Effector memory CD8-positive, alpha-beta T cell (primary cell): ENCODE measurements at regions not wholly inside any gene's neighbourhood (a gene's known extent, or its start where the extent isn't known, plus 50 kb on each side); places are given as distances from the start of the nearest gene placed in this dataset.

Experiments used
- ATAC-seq: fragments of 150-1000 bp; cut with Tn5 transposase; replicated peaks from 2 replicates; pipeline ENCODE4 v1.10.0; 2021; ENCODE audit warnings: mild to moderate bottlenecking, moderate library complexity
- DNase-seq, 3 experiments: peaks; one replicate each; pipeline ENCODE4 v3.0.0; 2021
- H3K27ac Mint-ChIP-seq, 2 donors: one replicate each; pipeline ENCODE4 v1.8.0; 2022; ENCODE audit warnings: mild to moderate bottlenecking in 2 of 2, mixed read lengths in 2 of 2, moderate library complexity in 2 of 2
- H3K27me3 Mint-ChIP-seq, 2 donors: one replicate each; pipeline ENCODE4 v1.8.0; 2022; ENCODE audit warnings: mixed read lengths in 2 of 2
- H3K36me3 Mint-ChIP-seq: one replicate; pipeline ENCODE4 v1.8.0; 2022; ENCODE audit warnings: mild to moderate bottlenecking, moderate library complexity, mixed read lengths; ENCODE audit not compliant: insufficient read depth
- H3K4me1 Mint-ChIP-seq, 2 donors: one replicate each; pipeline ENCODE4 v1.8.0; 2022; ENCODE audit warnings: low read depth in 2 of 2, mixed read lengths in 2 of 2
- H3K4me3 Mint-ChIP-seq, 2 donors: one replicate each; pipeline ENCODE4 v1.8.0; 2022; ENCODE audit warnings: mild to moderate bottlenecking in 2 of 2, mixed read lengths in 2 of 2, moderate library complexity in 2 of 2
- H3K9me3 Mint-ChIP-seq, 2 donors: one replicate each; pipeline ENCODE4 v1.8.0; 2022; ENCODE audit warnings: mixed read lengths in 2 of 2

DNA sequence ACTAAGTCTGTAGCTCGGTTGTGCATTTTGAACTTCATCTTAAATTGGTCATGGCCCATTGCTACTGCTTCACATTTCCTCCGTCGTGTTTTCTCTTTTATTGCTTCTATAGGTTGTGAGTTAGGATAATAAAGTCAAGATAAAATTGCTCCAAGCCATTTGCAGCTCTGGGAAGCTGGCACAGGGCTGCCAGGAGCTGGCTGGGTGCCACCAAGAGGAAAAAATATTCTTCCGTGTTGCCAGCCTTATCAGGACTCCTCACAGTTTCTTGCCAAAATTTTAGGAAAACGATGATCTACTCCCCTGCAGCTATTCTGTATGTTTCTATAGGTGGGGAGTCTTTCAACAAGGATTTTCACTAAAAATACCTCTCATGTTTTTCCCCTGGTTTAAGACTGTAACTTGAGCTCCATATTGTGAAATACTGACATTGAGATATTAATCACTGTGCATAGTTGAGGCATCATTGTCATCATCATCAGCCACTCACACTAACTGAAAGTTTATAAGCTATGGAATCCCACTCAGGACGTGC lies 55.4 kb upstream of the PIAS1 start:
- no peaks in the 10 kb centered on the region for H3K36me3 Mint-ChIP-seq
- H3K9me3 Mint-ChIP-seq: no peaks in the 10 kb centered on the region
- H3K4me1 Mint-ChIP-seq: peaks cover 0 to 2% of the 10 kb centered on the region in 2 donors
- no peak overlapping the region for H3K4me3 Mint-ChIP-seq
- DNase-seq: no peak
- H3K27me3 Mint-ChIP-seq: peaks cover 10 to 16% of the 10 kb centered on the region in 2 donors
- no peak for ATAC-seq
- no peak overlapping the region for H3K27ac Mint-ChIP-seq

DNA sequence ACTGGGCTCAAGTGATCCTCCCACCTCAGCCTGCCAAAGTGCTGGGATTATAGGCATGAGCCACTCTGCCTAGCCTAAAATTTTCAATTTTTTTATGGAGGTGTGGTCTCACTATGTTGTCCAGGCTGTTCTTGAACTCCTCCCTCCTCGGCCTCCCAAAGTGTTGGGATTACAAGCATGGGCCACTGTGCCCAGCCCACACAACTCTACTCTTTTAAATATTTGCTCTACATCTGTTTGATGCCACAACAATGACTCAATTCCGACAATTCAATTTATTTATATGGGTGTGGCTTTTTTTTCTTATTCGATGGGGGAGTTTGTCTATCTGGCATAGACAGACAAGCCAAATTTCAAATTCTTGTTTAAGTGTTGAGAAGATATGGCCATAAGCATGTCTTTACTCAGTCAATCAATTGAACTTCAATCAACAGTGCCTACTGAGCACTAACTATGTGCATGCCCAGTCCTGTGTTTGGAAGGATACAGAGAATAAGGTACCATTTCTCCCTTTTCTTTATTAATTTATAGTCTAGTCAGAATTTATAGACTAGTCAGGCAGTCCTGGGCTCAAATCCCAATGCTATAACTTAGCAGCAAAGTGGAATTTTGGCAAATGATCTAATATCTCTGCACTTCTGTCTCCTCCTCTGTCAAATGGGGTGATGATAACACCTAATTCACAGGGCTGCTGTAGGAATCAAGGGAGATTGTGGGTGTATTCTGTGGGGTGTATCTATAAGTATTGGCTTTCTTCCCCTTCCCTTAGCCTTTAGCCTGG lies 54.6 kb upstream of the PIAS1 start:
- no peaks in the 10 kb centered on the region for H3K9me3 Mint-ChIP-seq

GRCh38 chr15:68000754-68001153 lies 53.4 kb upstream of the PIAS1 start:
- Mint-ChIP-seq H3K27me3 (peaks cover 20 to 26% of the 10 kb centered on the region in 2 donors), H3K27ac (no peak overlapping the region), H3K9me3 (no peaks in the 10 kb centered on the region), H3K4me3 (no peak overlapping the region), H3K36me3 (no peaks in the 10 kb centered on the region), H3K4me1 (peaks cover 0 to 2% of the 10 kb centered on the region in 2 donors)
- ATAC-seq: no peak
- DNase-seq: no peak

More for the DNA sequence above, 54.6 kb upstream of the PIAS1 start:
- DNase-seq: no peak
- Mint-ChIP-seq H3K27me3 (peaks cover 19 to 24% of the 10 kb centered on the region in 2 donors), H3K27ac (no peak overlapping the region), H3K4me3 (no peak overlapping the region), H3K4me1 (peaks cover 0 to 2% of the 10 kb centered on the region in 2 donors), H3K36me3 (no peaks in the 10 kb centered on the region)
- ATAC-seq: no peak

- no peak for ATAC-seq
- DNase-seq: no peak
- H3K9me3 Mint-ChIP-seq: no peaks in the 10 kb centered on the region
- H3K4me3 Mint-ChIP-seq: no peak overlapping the region
- H3K36me3 Mint-ChIP-seq: no peaks in the 10 kb centered on the region
- H3K4me1 Mint-ChIP-seq: peaks cover 0 to 2% of the 10 kb centered on the region in 2 donors
- H3K27ac Mint-ChIP-seq: no peak overlapping the region
- H3K27me3 Mint-ChIP-seq: peaks cover 20 to 26% of the 10 kb centered on the region in 2 donors
Observed at GRCh38 chr15:68001811-68002210, 52.3 kb upstream of the PIAS1 start.

- no peaks in the 10 kb centered on the region for H3K36me3 Mint-ChIP-seq
- H3K4me3 Mint-ChIP-seq: no peak overlapping the region
- DNase-seq (no peak), ATAC-seq (no peak)
- H3K27me3 Mint-ChIP-seq: peaks cover 23 to 32% of the 10 kb centered on the region in 2 donors
- no peaks in the 10 kb centered on the region for H3K4me1 Mint-ChIP-seq
- no peak overlapping the region for H3K27ac Mint-ChIP-seq
- peaks cover 0 to 3% of the 10 kb centered on the region in 2 donors for H3K9me3 Mint-ChIP-seq
Observed at GRCh38 chr15:68003297-68003696, 50.8 kb upstream of the PIAS1 start.
